HG02588 (cell line): ENCODE measurements at regions not wholly inside any gene's neighbourhood (a gene's known extent, or its start where the extent isn't known, plus 50 kb on each side); places are given as distances from the start of the nearest gene placed in this dataset.

Source experiments
- ATAC-seq: cut with Tn5 transposase; IDR thresholded peaks from one replicate; pipeline ENCODE4 v1.9.1; 2021; ENCODE audit warnings: mild to moderate bottlenecking, moderate library complexity; ENCODE audit not compliant: unreplicated experiment

- ATAC-seq: peak; percentile 100
Observed at GRCh38 chr4:124018383-124019317, 622.1 kb downstream of the SPRY1 start.

DNA sequence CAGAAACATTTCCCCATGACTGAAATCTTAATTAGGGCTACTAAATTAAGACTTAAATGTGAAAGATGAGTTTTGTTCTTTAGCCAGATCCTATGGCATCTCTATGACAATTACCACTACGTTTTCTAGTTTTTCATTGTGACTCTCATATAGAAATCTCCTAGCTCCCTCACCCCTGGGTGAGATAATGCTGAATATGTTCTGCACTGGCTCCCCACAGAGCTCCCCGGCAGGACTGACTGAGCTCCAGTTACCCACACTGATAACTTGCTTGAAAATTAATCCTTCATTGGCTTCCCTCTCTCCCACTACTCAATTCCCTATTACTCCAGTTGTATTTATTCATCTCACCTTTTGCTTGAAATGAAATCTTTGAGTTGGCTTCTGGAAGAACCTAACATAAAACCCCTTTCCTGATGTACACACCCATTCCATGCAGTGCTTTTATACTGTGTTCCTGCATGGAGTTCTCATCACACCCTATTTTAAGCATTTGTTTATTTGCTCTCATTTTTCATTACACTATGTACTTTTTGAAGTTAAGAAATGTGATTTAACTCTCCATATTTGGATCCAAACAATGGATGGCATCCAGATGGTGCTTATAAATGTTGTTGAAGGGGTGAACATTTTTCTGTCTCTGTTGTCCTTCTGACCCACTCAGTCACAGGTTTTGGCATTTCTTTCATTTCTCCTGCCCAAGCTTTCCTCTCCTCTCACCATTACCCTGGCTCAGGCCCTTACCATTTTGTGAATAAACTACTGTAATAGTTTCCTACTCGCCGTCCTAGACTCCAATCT, 623.4 kb downstream of the SPRY1 start:
- ATAC-seq: no peak

DNA sequence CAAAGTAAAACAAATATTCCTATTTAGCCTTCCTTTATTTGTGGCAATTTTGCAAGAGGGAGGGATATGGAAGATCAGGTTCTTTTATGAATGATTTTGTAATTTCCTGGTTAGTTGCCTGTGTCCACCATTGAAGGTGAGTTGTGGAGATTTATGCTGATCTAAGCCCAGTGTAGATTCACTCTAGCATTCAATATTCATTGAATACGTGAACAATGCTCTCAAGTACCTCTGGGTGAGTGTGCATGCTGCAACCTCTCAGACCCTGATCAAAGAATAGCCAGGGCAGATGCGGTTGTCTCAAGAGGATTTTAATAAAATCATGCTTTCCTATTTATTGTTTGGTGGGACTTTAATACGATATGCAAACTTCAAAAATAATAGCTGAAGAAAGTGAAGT, 628.4 kb downstream of the SPRY1 start:
- ATAC-seq: no peak

GRCh38 chr4:124025428-124025827, 628.8 kb downstream of the SPRY1 start:
- no peak for ATAC-seq

DNA sequence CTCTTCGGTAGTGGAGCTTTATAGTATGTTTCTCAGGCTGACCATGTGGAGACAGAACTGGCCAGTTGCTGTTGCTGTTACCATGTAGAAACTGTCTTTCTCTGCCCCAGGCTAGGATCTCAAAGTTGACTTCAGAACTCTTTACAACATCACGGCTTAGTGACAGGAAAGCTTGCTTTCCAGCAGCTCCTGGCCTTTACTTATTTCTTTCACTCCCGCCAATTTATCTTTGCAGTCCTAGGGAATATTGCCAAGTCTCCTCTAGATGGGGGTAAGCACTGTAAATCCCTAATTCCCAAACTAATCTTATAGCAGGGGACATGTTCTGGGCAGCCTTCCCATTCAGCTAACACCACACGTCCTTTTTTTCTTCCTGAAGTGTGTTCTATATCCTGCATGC, 631.6 kb downstream of the SPRY1 start:
- no peak for ATAC-seq

DNA sequence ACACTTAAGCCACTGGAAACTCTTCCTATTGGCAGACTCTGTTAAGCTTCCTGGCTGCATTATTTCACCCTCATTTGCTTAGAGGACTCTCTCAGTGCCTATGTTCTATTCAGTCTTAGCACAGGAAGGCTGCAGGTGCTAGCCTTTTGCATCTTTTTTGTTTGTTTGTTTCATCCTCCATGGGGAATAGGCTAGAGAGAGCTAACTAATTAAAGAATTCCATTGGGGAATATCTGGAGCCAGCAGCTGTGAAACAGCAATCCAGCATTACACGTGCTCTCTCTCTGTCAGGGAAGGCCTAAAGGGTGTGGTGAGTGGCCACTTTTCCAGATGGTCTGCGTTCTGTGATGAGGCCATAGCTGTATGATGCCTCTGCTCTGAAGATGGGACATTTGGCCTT, 633.6 kb downstream of the SPRY1 start:
- ATAC-seq: no peak

DNA sequence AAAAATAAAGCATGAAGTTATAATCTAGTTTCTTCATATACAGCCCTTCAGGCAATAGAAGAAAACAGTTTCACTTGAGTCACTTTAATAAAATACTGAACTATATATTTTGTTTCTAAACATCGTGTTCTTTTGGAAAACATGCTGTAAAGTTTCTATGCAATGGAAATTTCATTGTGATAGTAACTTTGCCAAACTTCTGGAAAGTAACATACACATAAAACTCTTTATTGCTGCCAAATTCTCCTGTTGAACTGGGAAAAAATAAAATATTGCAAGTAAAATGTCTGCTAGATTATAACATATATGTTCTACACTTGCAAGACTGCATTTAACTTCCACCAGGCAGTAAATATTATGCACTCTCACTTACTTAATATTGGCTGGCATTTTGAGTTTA, 635.4 kb downstream of the SPRY1 start:
- no peak for ATAC-seq

- no peak for ATAC-seq
Observed at GRCh38 chr4:124035364-124036041, 638.9 kb downstream of the SPRY1 start.

DNA sequence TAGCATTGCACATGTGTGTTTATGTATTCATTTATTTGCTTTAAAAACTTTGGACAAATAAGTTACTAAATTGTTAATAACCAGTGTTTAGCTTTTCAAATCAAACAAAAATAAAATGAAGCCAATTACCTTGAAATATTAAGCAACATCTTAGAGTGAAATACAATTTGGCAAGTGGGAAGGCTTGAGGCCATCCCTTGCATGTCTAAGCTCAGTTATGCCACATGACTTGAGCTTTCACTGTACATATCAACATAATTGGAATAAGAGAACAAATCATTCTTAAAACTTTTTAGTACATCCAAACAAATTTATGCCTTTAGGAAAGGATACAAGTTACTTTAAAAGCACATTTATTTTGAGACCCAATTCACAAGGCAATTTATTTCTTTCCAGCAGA, 640.6 kb downstream of the SPRY1 start:
- ATAC-seq: no peak

DNA sequence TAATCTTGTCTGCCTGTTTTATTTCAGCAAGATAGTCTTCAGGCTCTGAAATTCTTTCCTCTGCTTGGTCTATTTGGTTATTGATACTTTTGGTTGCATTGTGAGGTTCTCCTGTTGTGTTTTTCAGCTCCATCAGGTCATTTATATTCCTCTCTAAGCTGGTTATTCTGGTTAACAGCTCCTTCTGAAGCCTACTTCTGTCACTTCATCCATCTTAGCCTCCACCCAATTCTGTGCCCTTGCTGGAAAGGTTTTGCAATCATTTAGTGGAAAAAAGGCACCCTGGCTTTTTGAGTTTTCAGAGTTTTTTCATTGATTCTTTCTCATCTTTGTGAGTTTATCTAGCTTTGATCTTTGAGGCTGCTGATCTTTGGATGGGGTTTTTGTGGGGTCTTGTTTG, 647.7 kb downstream of the SPRY1 start:
- no peak for ATAC-seq

DNA sequence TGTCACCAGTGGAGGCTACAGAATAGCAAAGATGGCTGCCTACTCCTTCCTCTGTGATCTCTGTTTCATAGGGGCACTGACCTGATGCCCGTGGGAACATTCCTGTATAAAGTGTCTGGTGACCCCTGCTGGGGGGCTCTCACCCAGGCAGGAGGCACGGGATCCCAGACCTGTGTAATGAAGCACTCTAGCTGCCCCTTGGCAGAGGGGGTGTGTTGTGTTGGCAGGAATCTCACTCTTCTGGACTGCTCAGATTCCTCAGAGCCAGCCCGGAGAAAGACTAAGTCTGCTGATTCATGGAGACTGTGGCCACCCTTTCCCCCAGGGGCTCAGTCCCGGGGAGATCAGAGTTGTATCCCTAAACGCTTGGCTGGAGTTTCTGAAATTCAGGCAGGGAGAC, 648.3 kb downstream of the SPRY1 start:
- ATAC-seq: no peak

GRCh38 chr4:124046190-124046589, 649.6 kb downstream of the SPRY1 start:
- ATAC-seq: no peak

DNA sequence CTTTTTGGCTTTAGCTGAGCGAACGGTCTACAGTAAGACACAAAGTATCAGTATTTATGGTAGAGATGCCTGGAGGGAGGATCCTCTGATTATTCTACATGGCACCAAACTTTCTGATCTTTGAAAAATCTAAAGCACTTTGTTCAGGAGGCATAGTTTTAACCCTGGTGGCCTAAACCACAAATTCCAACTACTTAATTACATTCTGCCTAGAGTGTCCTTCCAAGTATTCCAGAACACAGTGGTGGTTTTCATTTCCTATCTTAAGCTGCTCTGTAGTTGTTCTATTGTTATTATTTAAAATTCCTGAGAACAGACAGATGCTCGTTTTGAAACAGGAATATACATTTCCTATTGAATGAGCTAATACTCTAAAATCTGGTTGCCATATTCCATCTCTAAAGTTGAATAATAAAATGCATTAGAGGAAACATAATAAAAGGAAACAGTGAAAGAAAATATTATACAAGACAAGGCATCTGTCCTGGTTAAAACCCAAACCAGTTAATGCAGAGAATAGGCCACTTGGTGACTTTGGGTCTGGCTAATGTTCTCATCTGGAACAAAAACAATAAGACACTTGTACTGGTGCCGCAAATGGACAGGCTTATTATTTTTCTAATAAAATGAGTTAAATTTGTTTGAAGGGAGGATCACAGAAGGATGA, 657.4 kb downstream of the SPRY1 start:
- no peak for ATAC-seq

- no peak for ATAC-seq
Observed at GRCh38 chr4:124055336-124055735, 657.2 kb downstream of the ANKRD50 start.

GRCh38 chr4:124055896-124056295, 656.6 kb downstream of the ANKRD50 start:
- no peak for ATAC-seq

DNA sequence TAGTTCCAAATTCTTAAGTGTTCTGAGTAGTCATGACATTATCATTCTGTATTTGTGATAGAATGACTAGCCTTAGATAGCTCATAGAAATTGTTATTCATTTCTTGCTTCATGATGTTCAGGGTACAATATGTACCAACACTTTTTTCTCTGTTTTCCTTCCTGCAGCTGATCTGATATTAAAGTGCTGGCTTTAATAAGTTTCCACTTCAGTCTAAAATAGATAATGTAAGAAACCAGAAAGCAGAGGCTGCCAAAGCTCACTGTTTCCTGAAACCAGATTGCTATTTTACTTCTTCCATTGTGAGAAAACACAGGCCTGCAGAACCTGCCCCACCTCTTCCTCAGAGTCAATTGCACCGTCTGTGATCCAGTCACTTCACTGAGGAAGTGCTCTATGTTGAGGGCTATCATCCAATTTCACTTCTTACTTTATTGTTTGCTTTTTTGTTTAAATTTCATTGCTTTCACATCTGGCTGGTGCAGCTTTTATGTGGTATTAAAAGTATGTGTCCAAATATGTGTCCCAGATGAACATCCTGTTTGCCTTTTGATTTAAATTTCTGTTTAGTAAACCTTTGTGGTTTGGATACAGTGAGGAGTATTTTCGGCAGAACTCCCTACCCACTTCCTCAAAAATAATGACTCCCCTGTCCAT, 652.1 kb downstream of the ANKRD50 start:
- no peak for ATAC-seq

GRCh38 chr4:124061413-124061812, 651.1 kb downstream of the ANKRD50 start:
- no peak for ATAC-seq

GRCh38 chr4:124065422-124065821, 647.1 kb downstream of the ANKRD50 start:
- no peak for ATAC-seq

DNA sequence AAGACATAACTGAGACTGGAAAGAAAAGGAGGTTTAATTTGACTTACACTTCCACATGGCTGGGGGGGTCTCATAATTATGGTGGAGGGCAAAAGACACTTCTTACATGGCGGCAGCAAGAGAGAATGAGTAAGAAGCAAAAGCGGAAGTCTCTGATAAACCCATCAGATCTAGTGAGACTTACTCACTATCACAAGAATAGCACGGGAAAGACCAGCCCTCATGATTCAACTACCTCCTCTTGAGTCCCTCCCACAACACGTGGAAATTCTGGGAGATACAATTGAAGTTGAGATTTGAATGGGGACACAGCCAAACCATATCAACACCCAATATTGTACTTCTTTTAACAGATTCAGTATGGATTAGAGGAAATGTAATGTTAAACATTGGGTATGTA, 646.6 kb downstream of the ANKRD50 start:
- no peak for ATAC-seq

GRCh38 chr4:124066595-124066994, 645.9 kb downstream of the ANKRD50 start:
- ATAC-seq: no peak
